Astrocyte (in vitro differentiated cells and primary cell): ENCODE measurements at regions not wholly inside any gene's neighbourhood (a gene's known extent, or its start where the extent isn't known, plus 50 kb on each side); places are given as distances from the start of the nearest gene placed in this dataset.

Experiments used
- EZH2 ChIP-seq: IDR thresholded peaks from 2 replicates; pipeline ENCODE4 v1.6.1; 2012; ENCODE audit warnings: mild to moderate bottlenecking, low read length, inconsistent platforms; ENCODE audit not compliant: insufficient read depth
- TF ChIP-seq, protein P1 (sequence below): IDR thresholded peaks from 2 replicates; pipeline ENCODE4 v1.5.1; 2011; ENCODE audit warnings: low read depth, mild to moderate bottlenecking, inconsistent platforms, low read length, moderate library complexity; ENCODE audit not compliant: insufficient read depth

DNA sequence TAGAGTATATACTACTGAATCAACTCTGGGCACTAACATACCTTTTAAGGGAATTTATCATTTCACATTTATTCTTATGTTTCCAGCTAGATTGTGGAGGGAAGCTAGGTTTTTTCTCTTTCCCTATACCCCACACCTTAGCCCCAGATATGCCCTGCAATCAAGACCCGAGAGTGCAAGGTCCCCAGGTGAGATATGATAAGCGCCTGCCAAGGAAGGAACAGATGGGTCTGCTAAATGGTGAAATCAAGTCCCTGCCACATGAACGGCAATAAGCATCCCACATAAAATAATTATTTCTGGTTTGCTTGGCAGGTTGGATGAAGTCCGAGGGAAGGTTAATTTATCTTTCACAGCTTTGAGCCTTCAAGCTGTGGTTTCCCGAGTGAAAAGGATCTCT is 195.5 kb downstream of the TOX3 start:
- TF ChIP-seq, protein P1, sequence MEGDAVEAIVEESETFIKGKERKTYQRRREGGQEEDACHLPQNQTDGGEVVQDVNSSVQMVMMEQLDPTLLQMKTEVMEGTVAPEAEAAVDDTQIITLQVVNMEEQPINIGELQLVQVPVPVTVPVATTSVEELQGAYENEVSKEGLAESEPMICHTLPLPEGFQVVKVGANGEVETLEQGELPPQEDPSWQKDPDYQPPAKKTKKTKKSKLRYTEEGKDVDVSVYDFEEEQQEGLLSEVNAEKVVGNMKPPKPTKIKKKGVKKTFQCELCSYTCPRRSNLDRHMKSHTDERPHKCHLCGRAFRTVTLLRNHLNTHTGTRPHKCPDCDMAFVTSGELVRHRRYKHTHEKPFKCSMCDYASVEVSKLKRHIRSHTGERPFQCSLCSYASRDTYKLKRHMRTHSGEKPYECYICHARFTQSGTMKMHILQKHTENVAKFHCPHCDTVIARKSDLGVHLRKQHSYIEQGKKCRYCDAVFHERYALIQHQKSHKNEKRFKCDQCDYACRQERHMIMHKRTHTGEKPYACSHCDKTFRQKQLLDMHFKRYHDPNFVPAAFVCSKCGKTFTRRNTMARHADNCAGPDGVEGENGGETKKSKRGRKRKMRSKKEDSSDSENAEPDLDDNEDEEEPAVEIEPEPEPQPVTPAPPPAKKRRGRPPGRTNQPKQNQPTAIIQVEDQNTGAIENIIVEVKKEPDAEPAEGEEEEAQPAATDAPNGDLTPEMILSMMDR, result no peak
- TF ChIP-seq EZH2, result no peak
